Erythroblast (primary cell): ENCODE measurements at regions not wholly inside any gene's neighbourhood (a gene's known extent, or its start where the extent isn't known, plus 50 kb on each side); places are given as distances from the start of the nearest gene placed in this dataset.

Experiments used
- GATA1 ChIP-seq: IDR thresholded peaks from 2 replicates; pipeline ENCODE4 v1.6.1; 2011; ENCODE audit warnings: low read depth, mild to moderate bottlenecking, control low read depth, low read length, moderate library complexity
- POLR2A ChIP-seq: IDR thresholded peaks from 2 replicates; pipeline ENCODE4 v1.6.1; 2011; ENCODE audit warnings: mild to moderate bottlenecking, low read length

GRCh38 chr7:46738165-46738564, 817.1 kb upstream of the IGFBP3 start:
- no peak for TF ChIP-seq POLR2A
- no peak for TF ChIP-seq GATA1
